IMR-90 (cell line): ENCODE measurements at regions not wholly inside any gene's neighbourhood (a gene's known extent, or its start where the extent isn't known, plus 50 kb on each side); places are given as distances from the start of the nearest gene placed in this dataset.

ENCODE experiments used
- ATAC-seq: fragments of 200-7000 bp; cut with Tn5 transposase; 2 replicates; pipeline ENCODE4 v1.9.1; 2020; ENCODE audit warnings: low read depth, mild to moderate bottlenecking, moderate library complexity
- BruUV-seq: library from RNA; stranded (reverse); fragments of 400-500 nt; replicated peaks from 2 replicates; lab custom pipeline; 2021; lab: Mats Ljungman, UMichigan
- CTCF ChIA-PET: fragments of 300-600 bp; formaldehyde crosslinking; extraction: SDS; loops from one replicate; lab custom pipeline; 2021; ENCODE audit warnings: antibody characterized with exemption; lab: Yijun Ruan, JAX
- POLR2A ChIA-PET: fragments of 300-600 bp; sonication (Branson Sonifier 250); formaldehyde crosslinking; loops from one replicate; lab custom pipeline; 2022; ENCODE audit warnings: antibody characterized with exemption; ENCODE audit not compliant: unreplicated experiment; lab: Charles Lee
- DNase-seq: peaks from one replicate; pipeline ENCODE4 v3.0.0; 2013
- H2AFZ ChIP-seq: replicated peaks from 2 replicates; pipeline ENCODE3; 2013; ENCODE audit warnings: low read length, mild to moderate bottlenecking; ENCODE audit not compliant: poor library complexity
- H2AK5ac ChIP-seq: 2 replicates; pipeline ENCODE4 v1.6.1; 2013; ENCODE audit warnings: low read depth, low read length, inconsistent platforms
- H2AK9ac ChIP-seq: replicated peaks from 2 replicates; pipeline ENCODE3; 2013; ENCODE audit warnings: mild to moderate bottlenecking, low read depth, low read length, moderate library complexity; ENCODE audit not compliant: poor library complexity
- H2BK120ac ChIP-seq: 2 replicates; pipeline ENCODE4 v1.6.1; 2013; ENCODE audit warnings: low read depth, low read length, inconsistent platforms
- H2BK15ac ChIP-seq: 3 replicates; pipeline ENCODE4 v1.6.1; 2013; ENCODE audit warnings: low read depth, low read length, inconsistent platforms
- H2BK20ac ChIP-seq: 2 replicates; pipeline ENCODE4 v1.6.1; 2013; ENCODE audit warnings: low read depth, mild to moderate bottlenecking, inconsistent platforms, low read length, moderate library complexity
- H2BK5ac ChIP-seq: 2 replicates; pipeline ENCODE4 v1.6.1; 2013; ENCODE audit warnings: mild to moderate bottlenecking, low read depth, low read length, inconsistent platforms; ENCODE audit not compliant: poor library complexity, severe bottlenecking
- H3K14ac ChIP-seq: replicated peaks from 2 replicates; pipeline ENCODE4 v1.6.1; 2013; ENCODE audit warnings: low read depth, low read length, inconsistent platforms
- H3K18ac ChIP-seq: 2 replicates; pipeline ENCODE4 v1.6.1; 2013; ENCODE audit warnings: low read depth, low read length, control low read depth
- H3K23ac ChIP-seq: 2 replicates; pipeline ENCODE4 v1.6.1; 2013; ENCODE audit warnings: low read depth, low read length, inconsistent platforms
- H3K27ac ChIP-seq: 2 replicates; pipeline ENCODE4 v1.5.1; 2013; ENCODE audit warnings: mild to moderate bottlenecking, control low read depth, low read length; ENCODE audit not compliant: insufficient read depth
- H3K27me3 ChIP-seq: 2 replicates; pipeline ENCODE4 v1.6.1; 2013; ENCODE audit warnings: low read length; ENCODE audit not compliant: control insufficient read depth, insufficient read depth
- H3K36me3 ChIP-seq: 2 replicates; pipeline ENCODE4 v1.6.1; 2013; ENCODE audit warnings: low read length, mixed read lengths; ENCODE audit not compliant: control insufficient read depth, insufficient read depth
- H3K4ac ChIP-seq: 2 replicates; pipeline ENCODE4 v1.6.1; 2013; ENCODE audit warnings: low read depth, low read length, inconsistent platforms
- H3K4me1 ChIP-seq: 2 replicates; pipeline ENCODE4 v1.6.1; 2013; ENCODE audit warnings: low read length, mixed read lengths; ENCODE audit not compliant: control insufficient read depth, insufficient read depth
- H3K4me2 ChIP-seq: 2 replicates; pipeline ENCODE4 v1.6.1; 2013; ENCODE audit warnings: low read depth, mild to moderate bottlenecking, control low read depth, low read length, moderate library complexity
- H3K4me3 ChIP-seq: 2 replicates; pipeline ENCODE4 v1.5.1; 2013; ENCODE audit warnings: low read depth, mild to moderate bottlenecking, control low read depth, low read length, moderate library complexity; ENCODE audit not compliant: insufficient read depth
- H3K56ac ChIP-seq: 2 replicates; pipeline ENCODE4 v1.6.1; 2013; ENCODE audit warnings: low read length, inconsistent platforms; ENCODE audit not compliant: insufficient read depth; ENCODE audit errors: extremely low read depth
- H3K79me1 ChIP-seq, 2 experiments: 2 replicates each; pipeline ENCODE4 v1.6.1; 2013; ENCODE audit warnings: low read length in 2 of 2, inconsistent platforms in 1 of 2, low read depth in 1 of 2
- H3K9ac ChIP-seq: 2 replicates; pipeline ENCODE4 v1.6.1; 2013; ENCODE audit warnings: low read depth, low read length, control low read depth
- H3K9me1 ChIP-seq: 2 replicates; pipeline ENCODE4 v1.6.1; 2013; ENCODE audit warnings: low read length, inconsistent platforms; ENCODE audit not compliant: insufficient read depth
- H3K9me3 ChIP-seq: 2 replicates; pipeline ENCODE4 v1.6.1; 2013; ENCODE audit warnings: low read length; ENCODE audit not compliant: control insufficient read depth, insufficient read depth
- H4K20me1 ChIP-seq: 2 replicates; pipeline ENCODE4 v1.6.1; 2013; ENCODE audit warnings: low read length, inconsistent platforms; ENCODE audit not compliant: insufficient read depth
- H4K5ac ChIP-seq: 2 replicates; pipeline ENCODE4 v1.6.1; 2013; ENCODE audit warnings: mild to moderate bottlenecking, low read depth, low read length, control low read depth
- H4K8ac ChIP-seq, 2 experiments: 2 replicates each; pipeline ENCODE4 v1.6.1; 2013; ENCODE audit warnings: low read depth in 2 of 2, low read length in 2 of 2, control low read depth in 1 of 2, inconsistent platforms in 1 of 2
- H4K91ac ChIP-seq: 2 replicates; pipeline ENCODE4 v1.6.1; 2013; ENCODE audit warnings: low read depth, low read length, inconsistent platforms; ENCODE audit not compliant: insufficient read depth
- FOS ChIP-seq: fragments of 150-350 bp; IDR thresholded peaks from 2 replicates; pipeline ENCODE4 v1.6.1; 2016; ENCODE audit warnings: low read depth, low read length
- SMC3 ChIP-seq: fragments of 150-350 bp; IDR thresholded peaks from 2 replicates; pipeline ENCODE4 v1.6.1; 2016; ENCODE audit warnings: low read depth, mild to moderate bottlenecking, antibody characterized with exemption, low read length, moderate library complexity
- WGBS, 2 experiments: methylation state at CpG; one replicate each; pipeline versions ENCODE4 v1.1.5 to v1.1.7; 2013; ENCODE audit warnings: missing lambda C conversion rate in 2 of 2; ENCODE audit not compliant: insufficient read length in 1 of 2; ENCODE audit errors: extremely low coverage in 2 of 2; 5-methylcytosine and 5-hydroxymethylcytosine counted together
- dilution Hi-C: fragments of 300-500 bp; cut with HindIII; formaldehyde crosslinking; loops from one replicate; pipeline ENCODE4 v1.14.3; 2018; ENCODE audit warnings: low sequenced_read_pairs; ENCODE audit not compliant: unreplicated experiment
- in situ Hi-C: fragments of 300-500 bp; cut with MboI; formaldehyde crosslinking; loops from 3 replicates; pipeline ENCODE4 v1.14.3; 2019; ENCODE audit warnings: low sequenced_read_pairs, inconsistent platforms, mixed read lengths
- intact Hi-C: fragments of 100-400 bp; cut with micrococcal nuclease; formaldehyde crosslinking; loops from 2 replicates; pipeline ENCODE4 v1.10.0; 2022

- Histone ChIP-seq H3K79me1 (no peaks in the 10 kb centered on the region), H3K14ac (no peak overlapping the region), H2BK120ac (no peak overlapping the region), H3K4ac (no peak overlapping the region), H4K5ac (no peak overlapping the region), H3K23ac (no peak overlapping the region), H3K36me3 (no peaks in the 10 kb centered on the region), H3K4me2 (no peak overlapping the region), H3K9me1 (no peaks in the 10 kb centered on the region), H3K9ac (no peak overlapping the region), H3K4me3 (no peak overlapping the region), H3K18ac (no peak overlapping the region), H2AK5ac (no peak overlapping the region), H3K27me3 (no peaks in the 10 kb centered on the region), H4K8ac (no peak overlapping the region), H2BK5ac (no peak overlapping the region), H3K56ac (no peak overlapping the region), H2BK15ac (no peak overlapping the region), H3K27ac (no peak overlapping the region), H4K91ac (no peak overlapping the region), H2AK9ac (no peak overlapping the region), H4K20me1 (no peaks in the 10 kb centered on the region), H3K9me3 (peaks cover 7% of the 10 kb centered on the region), H3K4me1 (no peaks in the 10 kb centered on the region), H2AFZ (no peak overlapping the region), H2BK20ac (no peak overlapping the region)
- POLR2A ChIA-PET = no interaction called here
- BruUV-seq = no TSS peak
- no CpG with 5 or more reads among the region's 3 CpGs for WGBS, 2 experiments
- CTCF ChIA-PET = interaction anchor here (0.7 kb wide), 1 partner anchor 66 kb away, joined by 3 read pairs; no protein-coding TSS in a partner anchor
- in situ Hi-C loops (no loop called here), intact Hi-C loops (no loop called here), dilution Hi-C loops (no loop called here)
- DNase-seq (peak; percentile 66), ATAC-seq (peak; percentile 32; the same call in 1 of the 2 replicates)
- TF ChIP-seq FOS = peak; percentile 33; the same call in 1 of the 2 replicates
- no peak for TF ChIP-seq SMC3
These were observed 74.4 kb upstream of the DYNLT3 start for GRCh38 chrX:37921758-37922157.
